Left ventricle myocardium inferior (tissue), 1 donor: ENCODE measurements at regions not wholly inside any gene's neighbourhood (a gene's known extent, or its start where the extent isn't known, plus 50 kb on each side); places are given as distances from the start of the nearest gene placed in this dataset.

Experiments used
- DNase-seq: peaks from one replicate; pipeline ENCODE4 v3.0.0-alpha.2; 2020
- H3K27ac ChIP-seq: fragments of 200-600 bp; replicated peaks from 2 replicates; pipeline ENCODE4 v1.8.0; 2021
- H3K27me3 ChIP-seq: fragments of 200-600 bp; 2 replicates; pipeline ENCODE4 v1.8.0; 2021; ENCODE audit warnings: low read depth
- H3K36me3 ChIP-seq: fragments of 200-600 bp; 2 replicates; pipeline ENCODE4 v1.8.0; 2021
- H3K4me1 ChIP-seq: fragments of 200-600 bp; 2 replicates; pipeline ENCODE4 v1.8.0; 2021
- H3K4me3 ChIP-seq: fragments of 200-600 bp; 2 replicates; pipeline ENCODE4 v1.8.0; 2021; ENCODE audit warnings: mild to moderate bottlenecking, moderate library complexity
- H3K9me3 ChIP-seq: fragments of 200-600 bp; replicated peaks from 2 replicates; pipeline ENCODE4 v1.8.0; 2021
- intact Hi-C: fragments of 100-400 bp; cut with micrococcal nuclease; formaldehyde crosslinking; loops from one replicate; pipeline ENCODE4 v1.11.0; 2022
- TF ChIP-seq, protein P1 (sequence below): fragments of 200-600 bp; IDR thresholded peaks from 2 replicates; pipeline ENCODE4 v1.8.0; 2021; ENCODE audit warnings: antibody characterized with exemption, mild to moderate bottlenecking, borderline replicate concordance
- donor health status: DM: no; HTN: yes; CAD: no; lungs with severe emphysema.

DNA sequence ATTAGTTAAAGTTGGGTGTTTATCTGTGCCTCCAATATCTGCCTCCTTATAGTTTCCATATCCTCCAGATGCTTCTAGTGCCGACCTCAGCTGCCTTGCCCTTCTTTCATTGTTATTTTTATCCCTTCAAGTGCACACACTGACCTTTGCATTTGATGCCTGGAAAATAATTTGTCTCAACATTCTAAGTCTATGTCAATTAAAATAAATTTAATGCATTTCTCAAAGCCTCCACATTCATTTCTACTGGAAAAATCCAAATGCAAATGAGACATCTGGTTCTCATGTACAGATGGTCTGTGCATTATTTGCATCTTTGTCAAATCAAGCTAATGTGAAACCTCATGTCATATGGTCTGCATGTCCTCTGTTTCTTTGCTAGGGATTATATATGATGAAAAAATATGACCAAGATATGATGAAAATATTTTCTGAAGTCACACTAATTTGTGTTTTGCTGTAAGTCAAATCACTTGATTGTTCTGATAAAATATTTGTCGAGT, 61.4 kb downstream of the TMEM100 start:
- intact Hi-C loops: loop anchor here (10.0 kb wide), 1 partner anchor 57 kb away; no protein-coding TSS in a partner anchor
- Histone ChIP-seq H3K27ac (no peak overlapping the region), H3K27me3 (peaks cover 15% of the 10 kb centered on the region), H3K4me3 (no peak overlapping the region), H3K36me3 (no peaks in the 10 kb centered on the region), H3K4me1 (peaks cover 15% of the 10 kb centered on the region), H3K9me3 (no peaks in the 10 kb centered on the region)
- no peak for DNase-seq
- TF ChIP-seq, protein P1, sequence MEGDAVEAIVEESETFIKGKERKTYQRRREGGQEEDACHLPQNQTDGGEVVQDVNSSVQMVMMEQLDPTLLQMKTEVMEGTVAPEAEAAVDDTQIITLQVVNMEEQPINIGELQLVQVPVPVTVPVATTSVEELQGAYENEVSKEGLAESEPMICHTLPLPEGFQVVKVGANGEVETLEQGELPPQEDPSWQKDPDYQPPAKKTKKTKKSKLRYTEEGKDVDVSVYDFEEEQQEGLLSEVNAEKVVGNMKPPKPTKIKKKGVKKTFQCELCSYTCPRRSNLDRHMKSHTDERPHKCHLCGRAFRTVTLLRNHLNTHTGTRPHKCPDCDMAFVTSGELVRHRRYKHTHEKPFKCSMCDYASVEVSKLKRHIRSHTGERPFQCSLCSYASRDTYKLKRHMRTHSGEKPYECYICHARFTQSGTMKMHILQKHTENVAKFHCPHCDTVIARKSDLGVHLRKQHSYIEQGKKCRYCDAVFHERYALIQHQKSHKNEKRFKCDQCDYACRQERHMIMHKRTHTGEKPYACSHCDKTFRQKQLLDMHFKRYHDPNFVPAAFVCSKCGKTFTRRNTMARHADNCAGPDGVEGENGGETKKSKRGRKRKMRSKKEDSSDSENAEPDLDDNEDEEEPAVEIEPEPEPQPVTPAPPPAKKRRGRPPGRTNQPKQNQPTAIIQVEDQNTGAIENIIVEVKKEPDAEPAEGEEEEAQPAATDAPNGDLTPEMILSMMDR: no peak

DNA sequence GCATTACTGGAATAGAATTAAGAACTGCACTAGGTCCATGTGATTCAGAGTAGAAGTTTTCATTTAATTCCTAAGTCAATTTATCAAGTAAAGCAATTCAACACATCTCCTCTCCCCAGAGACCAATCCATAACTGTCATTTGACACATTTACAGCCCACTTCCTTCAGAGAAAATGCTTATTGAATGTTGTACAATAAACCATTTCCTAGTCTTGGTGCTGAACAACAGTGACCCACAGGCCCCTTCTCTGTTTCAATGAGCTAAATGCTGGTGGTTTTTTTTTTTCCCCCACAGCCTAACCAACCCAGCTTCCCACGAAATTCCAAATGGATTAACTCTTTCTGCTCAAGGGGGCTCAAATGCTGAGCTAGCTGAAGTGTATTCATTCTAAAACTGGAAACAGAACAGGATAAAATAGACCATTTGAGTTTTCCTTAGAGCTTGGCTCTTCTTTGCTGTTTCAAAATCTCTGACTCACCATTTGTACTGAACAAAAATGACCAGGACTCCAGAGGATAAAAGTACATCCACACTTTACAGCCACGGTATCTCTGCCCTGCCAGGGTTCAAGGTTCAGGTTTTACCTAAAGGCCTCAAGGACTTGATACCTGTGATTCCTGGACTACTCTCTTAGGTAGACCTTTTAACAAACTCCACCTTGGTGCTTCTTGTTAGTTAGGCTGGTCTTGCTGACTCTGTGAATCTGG, 62.3 kb downstream of the TMEM100 start:
- no peak for DNase-seq
- Histone ChIP-seq H3K36me3 (no peaks in the 10 kb centered on the region), H3K27me3 (peaks cover 15% of the 10 kb centered on the region), H3K4me1 (peaks cover 15% of the 10 kb centered on the region), H3K4me3 (no peak overlapping the region), H3K9me3 (no peaks in the 10 kb centered on the region), H3K27ac (no peak overlapping the region)
- TF ChIP-seq, protein P1: no peak
- intact Hi-C loops: loop anchor here (10.0 kb wide), 1 partner anchor 56 kb away; no protein-coding TSS in a partner anchor

DNA sequence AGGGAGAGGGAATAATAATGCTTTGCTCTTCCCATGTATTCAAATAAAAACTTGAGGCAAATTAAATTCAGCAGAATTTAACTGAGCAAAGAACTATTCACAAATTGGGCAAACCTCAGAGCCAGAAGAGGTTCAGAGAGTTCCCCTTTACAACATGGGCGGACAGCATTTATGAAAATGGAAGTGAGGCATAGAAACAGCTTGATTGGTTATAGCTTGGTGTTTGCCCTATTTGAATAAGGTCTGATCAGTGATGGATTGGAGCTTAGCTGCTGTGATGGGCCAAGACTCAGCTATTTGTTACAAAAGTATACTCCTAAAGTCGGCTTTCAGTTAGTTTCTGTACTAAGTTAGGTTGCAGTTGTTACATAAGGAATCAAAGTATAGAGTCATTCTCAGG, 63.0 kb downstream of the TMEM100 start:
- H3K4me1 ChIP-seq: peaks cover 15% of the 10 kb centered on the region
- H3K4me3 ChIP-seq: no peak overlapping the region
- TF ChIP-seq, protein P1: no peak
- DNase-seq: no peak
- H3K36me3 ChIP-seq: no peaks in the 10 kb centered on the region
- no peak overlapping the region for H3K27ac ChIP-seq
- intact Hi-C loops: loop anchor here (10.0 kb wide), 1 partner anchor 55 kb away; no protein-coding TSS in a partner anchor
- H3K27me3 ChIP-seq: peaks cover 15% of the 10 kb centered on the region
- no peaks in the 10 kb centered on the region for H3K9me3 ChIP-seq

DNA sequence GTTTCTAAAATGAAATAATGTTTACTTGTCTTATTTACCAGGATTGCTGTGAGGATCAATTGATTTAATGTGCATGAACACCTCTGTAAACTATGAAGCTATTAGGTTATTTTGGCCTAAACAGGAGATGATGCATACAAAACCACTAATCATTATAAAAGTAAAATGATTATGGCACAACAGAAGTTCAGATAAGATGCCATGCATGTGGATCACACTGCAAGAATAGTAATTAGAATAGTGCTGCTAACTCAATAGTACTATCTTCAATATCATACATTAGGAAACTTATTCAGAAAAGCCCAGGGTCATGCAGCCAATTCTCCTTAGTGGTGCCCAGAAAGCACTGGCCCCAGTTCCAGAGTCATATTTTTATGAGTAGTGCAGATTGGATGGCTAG, 66.9 kb downstream of the TMEM100 start:
- Histone ChIP-seq H3K27ac (no peak overlapping the region), H3K4me1 (peaks cover 8% of the 10 kb centered on the region), H3K27me3 (peaks cover 10% of the 10 kb centered on the region), H3K4me3 (no peak overlapping the region), H3K9me3 (no peaks in the 10 kb centered on the region), H3K36me3 (no peaks in the 10 kb centered on the region)
- intact Hi-C loops: no loop called here
- no peak for DNase-seq
- TF ChIP-seq, protein P1: no peak

DNA sequence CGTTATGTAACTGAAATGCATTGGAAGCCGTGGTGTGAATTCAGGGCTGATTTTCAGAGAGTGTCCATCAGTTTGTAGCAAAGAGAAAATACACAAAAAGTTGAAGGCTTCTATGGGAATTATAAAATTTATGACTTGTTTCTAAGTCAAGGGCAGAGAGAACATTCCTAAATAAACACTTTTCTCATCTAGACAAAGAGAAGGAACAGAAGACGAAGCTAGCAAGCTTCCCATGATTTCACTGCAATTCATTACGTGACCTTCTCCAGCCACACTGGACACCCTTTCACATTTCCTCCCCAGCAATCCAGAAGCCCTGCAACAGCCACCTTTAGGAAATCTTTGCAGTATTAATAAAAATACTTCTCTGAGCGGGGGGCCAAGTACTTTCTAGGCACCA, 67.8 kb downstream of the TMEM100 start:
- intact Hi-C loops: no loop called here
- no peaks in the 10 kb centered on the region for H3K9me3 ChIP-seq
- TF ChIP-seq, protein P1: no peak
- H3K27me3 ChIP-seq: peaks cover 16% of the 10 kb centered on the region
- H3K36me3 ChIP-seq: no peaks in the 10 kb centered on the region
- H3K4me1 ChIP-seq: no peaks in the 10 kb centered on the region
- no peak overlapping the region for H3K27ac ChIP-seq
- DNase-seq: no peak
- H3K4me3 ChIP-seq: no peak overlapping the region
